Fibroblast of villous mesenchyme (primary cell): ENCODE measurements at regions not wholly inside any gene's neighbourhood (a gene's known extent, or its start where the extent isn't known, plus 50 kb on each side); places are given as distances from the start of the nearest gene placed in this dataset.

Experiments
- DNase-seq: peaks from one replicate; pipeline ENCODE4 v3.0.0-alpha.2; 2010; ENCODE audit warnings: low read depth
- H3K4me3 ChIP-seq: 2 replicates; pipeline ENCODE4 v1.5.1; 2011; ENCODE audit warnings: low read depth, mild to moderate bottlenecking, low read length
- TF ChIP-seq, protein P1 (sequence below): IDR thresholded peaks from 2 replicates; pipeline ENCODE4 v1.5.1; 2012; ENCODE audit warnings: low read depth, mild to moderate bottlenecking, low read length; ENCODE audit not compliant: insufficient read depth

GRCh38 chr9:89655990-89656657 lies 51.3 kb downstream of the GADD45G start:
- DNase-seq = peak; percentile 27
- TF ChIP-seq, protein P1, sequence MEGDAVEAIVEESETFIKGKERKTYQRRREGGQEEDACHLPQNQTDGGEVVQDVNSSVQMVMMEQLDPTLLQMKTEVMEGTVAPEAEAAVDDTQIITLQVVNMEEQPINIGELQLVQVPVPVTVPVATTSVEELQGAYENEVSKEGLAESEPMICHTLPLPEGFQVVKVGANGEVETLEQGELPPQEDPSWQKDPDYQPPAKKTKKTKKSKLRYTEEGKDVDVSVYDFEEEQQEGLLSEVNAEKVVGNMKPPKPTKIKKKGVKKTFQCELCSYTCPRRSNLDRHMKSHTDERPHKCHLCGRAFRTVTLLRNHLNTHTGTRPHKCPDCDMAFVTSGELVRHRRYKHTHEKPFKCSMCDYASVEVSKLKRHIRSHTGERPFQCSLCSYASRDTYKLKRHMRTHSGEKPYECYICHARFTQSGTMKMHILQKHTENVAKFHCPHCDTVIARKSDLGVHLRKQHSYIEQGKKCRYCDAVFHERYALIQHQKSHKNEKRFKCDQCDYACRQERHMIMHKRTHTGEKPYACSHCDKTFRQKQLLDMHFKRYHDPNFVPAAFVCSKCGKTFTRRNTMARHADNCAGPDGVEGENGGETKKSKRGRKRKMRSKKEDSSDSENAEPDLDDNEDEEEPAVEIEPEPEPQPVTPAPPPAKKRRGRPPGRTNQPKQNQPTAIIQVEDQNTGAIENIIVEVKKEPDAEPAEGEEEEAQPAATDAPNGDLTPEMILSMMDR = no peak
- no peak overlapping the region for H3K4me3 ChIP-seq

DNA sequence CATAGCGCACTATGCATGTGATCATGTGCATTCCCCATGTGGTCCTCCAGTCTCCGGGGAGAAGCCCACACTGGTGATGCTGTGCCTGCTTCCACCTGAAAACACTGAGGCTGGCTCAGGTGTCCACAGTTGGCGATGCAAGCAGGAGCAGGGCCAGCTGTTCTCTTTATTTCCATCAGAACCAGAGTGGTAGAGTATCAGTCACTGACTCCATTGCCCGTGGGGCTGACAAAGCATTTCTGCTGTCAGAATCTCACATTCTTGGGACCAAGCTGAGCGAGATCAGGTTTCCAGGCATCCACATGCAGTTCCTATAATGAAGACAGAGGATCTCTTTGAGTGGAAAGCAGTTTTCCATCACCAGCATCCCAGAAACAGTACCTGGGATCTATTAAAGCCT lies 52.5 kb downstream of the GADD45G start:
- TF ChIP-seq, protein P1 = no peak
- no peak overlapping the region for H3K4me3 ChIP-seq
- DNase-seq = no peak

- no peak overlapping the region for H3K4me3 ChIP-seq
- TF ChIP-seq, protein P1 = no peak
- no peak for DNase-seq
Observed at GRCh38 chr9:89657765-89658164, 53.0 kb downstream of the GADD45G start.

- TF ChIP-seq, protein P1 = no peak
- H3K4me3 ChIP-seq = no peak overlapping the region
- DNase-seq = no peak
Observed at GRCh38 chr9:89658401-89658800, 53.6 kb downstream of the GADD45G start.

- TF ChIP-seq, protein P1 = no peak
- H3K4me3 ChIP-seq = no peak overlapping the region
- no peak for DNase-seq
Observed at GRCh38 chr9:89658931-89659330, 54.1 kb downstream of the GADD45G start.

DNA sequence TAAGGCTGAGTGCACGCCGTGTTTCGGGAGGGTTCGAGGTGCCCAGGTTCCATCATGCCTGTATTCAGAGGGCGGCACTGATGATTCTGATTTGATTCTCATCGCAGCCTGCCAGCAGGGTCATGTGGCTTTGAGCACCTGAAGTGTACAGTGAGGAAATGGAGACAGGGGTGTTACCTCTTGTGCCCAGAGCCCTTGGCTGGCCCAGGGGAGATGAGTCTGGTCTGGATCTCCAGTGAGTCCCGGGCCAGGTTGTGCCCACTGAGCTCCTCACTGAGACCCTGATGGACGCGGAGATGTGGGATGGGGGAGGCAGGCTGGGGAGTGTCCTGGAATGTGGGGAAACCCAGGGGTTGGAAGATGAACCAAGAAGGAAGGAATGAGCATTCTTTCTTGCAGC lies 54.7 kb downstream of the GADD45G start:
- TF ChIP-seq, protein P1 = no peak
- H3K4me3 ChIP-seq = no peak overlapping the region
- DNase-seq = no peak
